Stimulated activated CD4-positive, alpha-beta T cell treated with anti-CD3 and anti-CD28 coated beads, Interleukin-12 subunit alpha, Interleukin-12 subunit beta, amount 100 ng/mL, for 48 hours (primary cell): ENCODE measurements at regions not wholly inside any gene's neighbourhood (a gene's known extent, or its start where the extent isn't known, plus 50 kb on each side); places are given as distances from the start of the nearest gene placed in this dataset.

Source experiments
- DNase-seq, 3 donors: peaks; one replicate each; pipeline ENCODE4 v3.0.0-alpha.2; 2020; ENCODE audit warnings: low read depth in 2 of 3, low spot score in 1 of 3

DNA sequence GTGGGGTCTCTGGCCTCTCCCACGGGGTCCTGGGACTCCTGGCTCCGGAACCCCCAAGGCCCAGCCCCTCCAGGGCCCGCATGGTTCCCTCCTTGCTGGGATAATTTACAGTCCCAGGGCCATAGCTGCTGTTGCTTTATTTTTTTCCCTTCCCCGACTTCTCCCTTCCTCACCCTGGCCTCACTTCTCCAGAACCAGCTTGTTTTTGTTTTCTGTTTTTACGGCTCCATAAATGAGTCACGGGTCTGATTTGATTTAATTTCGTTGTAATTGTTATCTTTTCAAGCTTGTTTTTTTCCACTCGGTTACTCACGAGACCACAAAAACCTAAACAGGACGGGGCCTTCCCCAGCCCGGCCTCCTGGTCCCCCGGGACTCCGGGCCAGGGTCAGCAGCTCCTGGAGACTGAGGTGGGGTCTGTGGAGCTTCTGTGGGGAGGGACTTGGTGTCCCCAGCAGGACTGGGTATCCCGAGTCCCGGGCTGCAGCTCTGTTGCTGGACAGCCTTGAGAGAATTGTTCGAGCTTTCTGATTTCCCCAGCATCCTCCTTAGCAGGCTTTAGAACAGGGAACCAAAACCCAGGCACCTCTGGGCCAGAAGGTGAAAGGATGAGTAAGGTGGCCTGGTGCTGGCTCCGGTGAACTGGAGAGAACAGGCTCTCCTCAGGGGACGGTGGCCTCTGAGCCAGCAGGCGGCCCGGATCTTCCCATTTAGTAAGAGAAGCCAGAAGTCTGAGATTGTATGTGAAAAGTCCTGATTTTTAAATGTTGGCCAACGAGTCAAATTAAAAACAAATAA lies 94.9 kb downstream of the CEBPB start:
- DNase-seq, result peak in 1 of 3 donors; percentile 19

DNA sequence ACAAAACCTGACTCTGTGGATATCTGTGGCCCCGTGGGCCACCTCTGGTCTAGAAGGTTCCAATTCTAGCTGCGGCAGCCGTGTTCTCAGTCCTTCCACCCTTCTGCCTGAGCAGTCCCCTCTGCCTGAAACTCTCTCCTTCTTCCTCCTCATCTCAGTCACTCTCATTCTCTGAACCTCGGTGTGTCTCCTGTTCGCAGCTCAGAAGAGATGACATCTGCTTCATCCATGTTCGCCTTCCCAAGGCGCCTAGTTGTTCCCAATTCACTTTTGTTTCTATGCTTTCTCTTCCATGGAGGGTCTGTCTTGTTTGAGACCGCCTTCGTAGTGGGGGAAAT lies 95.5 kb downstream of the CEBPB start:
- DNase-seq, result no peak

DNA sequence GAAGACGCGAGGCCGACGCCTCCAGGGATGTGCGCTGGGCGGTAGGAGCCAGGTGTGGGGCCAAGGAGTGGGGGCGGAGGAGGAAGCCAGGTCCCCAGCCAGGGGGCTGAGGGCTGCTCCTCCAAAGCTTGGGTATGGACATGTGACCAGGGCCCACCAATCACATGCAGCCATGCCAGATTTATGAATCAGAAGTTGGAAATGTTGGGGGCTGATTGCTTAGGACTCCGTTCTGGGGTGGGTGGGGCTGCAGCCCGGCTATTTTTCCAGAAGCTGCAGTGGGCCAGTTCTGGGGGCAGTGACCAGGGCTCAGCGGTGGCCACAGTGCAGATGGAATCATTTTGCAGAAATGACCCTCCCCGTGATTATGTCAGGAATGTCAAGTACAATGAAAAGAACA lies 96.0 kb downstream of the CEBPB start:
- no peak for DNase-seq

DNA sequence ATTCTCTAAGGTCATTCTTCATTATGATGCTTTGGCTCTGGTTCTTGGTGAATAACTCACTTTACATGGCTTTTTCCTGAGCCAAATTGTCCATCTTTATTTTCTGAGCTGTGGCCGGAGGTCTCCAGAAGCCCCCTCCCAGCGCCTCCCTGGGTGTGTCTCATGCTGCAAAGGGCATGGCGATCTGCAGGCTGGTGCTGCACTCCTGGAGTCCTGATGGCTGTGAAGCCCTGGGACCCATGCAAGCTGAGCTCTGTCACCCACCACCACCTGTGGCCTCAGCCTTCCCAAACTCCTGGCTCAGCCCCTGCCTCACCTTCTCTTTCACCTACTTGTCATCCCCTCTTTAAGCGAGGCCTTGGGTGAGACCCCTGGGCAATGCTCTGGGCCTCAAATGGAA lies 96.9 kb downstream of the CEBPB start:
- no peak for DNase-seq

DNA sequence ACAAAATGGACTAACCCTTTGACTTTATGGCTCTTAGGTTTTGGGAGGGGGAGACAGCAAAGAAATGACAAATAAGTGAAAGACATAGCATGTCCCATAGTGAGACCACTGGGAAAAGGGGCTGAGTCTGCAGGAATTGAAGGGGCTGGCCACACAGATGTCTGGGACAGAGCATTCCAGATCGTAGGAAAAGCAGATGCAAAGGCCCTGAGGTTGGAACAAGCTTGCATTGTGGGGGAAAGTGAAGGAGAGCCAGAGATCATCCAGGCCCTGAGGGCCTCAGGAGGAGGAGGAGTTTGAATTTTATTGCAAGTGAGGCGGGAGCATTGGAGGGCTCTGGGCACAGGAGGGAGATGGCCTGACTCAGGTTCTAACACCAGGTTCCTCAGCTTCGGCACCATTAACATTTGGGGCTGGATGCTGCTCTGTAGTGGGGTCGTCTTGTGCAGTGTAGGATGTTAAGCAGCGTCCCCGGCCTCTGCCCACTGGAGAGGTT lies 97.5 kb downstream of the CEBPB start:
- DNase-seq, result no peak

DNA sequence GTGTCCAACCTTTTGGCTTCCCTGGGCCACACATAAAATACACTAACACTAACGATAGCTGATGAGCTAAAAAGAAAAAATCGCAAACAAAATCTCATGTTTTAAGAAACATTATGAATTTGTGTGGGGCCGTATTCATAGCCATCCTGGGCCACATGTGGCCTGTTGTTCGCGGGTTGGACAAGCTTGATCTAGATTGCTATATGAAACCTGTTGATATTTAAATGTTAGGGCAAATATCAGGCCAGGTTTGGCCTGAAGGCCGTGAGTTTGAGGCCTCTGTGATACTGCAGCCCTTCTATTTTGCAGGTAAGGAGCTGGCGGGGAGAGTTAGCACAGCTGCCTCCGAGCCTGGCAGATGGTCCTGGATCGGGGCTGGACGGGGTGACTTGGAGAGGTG lies 99.0 kb downstream of the CEBPB start:
- no peak for DNase-seq

DNA sequence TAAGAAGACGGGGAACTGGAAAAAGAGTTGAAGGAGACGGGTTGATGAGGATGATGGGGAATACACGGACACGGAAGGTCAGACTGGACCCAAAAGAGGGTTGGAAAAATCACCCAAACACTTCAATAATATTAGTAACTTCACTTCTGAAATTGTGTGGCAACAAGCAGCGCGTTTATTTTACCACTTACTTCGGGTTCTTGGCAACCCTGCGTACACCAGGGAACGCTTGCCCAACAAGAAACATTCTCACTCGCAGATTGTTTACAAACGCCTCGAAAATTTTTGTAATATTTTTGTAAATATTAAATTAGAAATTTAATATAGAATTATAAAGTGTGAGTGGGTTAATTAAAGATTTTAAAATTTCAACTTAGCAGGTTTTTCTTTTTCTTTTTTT lies 99.5 kb downstream of the CEBPB start:
- DNase-seq, result no peak

DNA sequence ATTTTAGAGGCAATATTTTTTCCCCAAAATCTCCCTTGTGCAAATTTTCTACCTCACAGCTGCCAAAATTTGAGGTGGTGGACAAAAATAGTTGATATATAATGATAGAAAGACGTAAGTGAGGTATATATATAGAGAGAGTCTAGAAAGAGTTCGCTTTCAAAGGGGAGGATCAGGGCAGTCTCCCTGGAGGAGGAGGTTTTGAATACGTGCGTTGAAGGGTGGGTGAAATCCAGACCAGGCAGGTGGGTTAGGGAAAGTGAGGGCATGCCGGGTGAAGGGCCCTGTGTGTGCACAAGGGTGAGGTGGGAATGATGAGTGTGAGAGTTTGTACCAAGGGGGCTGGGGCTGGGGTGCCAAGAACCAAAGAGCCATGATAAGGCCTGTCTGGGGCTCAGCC lies 100.2 kb downstream of the CEBPB start:
- DNase-seq, result no peak

DNA sequence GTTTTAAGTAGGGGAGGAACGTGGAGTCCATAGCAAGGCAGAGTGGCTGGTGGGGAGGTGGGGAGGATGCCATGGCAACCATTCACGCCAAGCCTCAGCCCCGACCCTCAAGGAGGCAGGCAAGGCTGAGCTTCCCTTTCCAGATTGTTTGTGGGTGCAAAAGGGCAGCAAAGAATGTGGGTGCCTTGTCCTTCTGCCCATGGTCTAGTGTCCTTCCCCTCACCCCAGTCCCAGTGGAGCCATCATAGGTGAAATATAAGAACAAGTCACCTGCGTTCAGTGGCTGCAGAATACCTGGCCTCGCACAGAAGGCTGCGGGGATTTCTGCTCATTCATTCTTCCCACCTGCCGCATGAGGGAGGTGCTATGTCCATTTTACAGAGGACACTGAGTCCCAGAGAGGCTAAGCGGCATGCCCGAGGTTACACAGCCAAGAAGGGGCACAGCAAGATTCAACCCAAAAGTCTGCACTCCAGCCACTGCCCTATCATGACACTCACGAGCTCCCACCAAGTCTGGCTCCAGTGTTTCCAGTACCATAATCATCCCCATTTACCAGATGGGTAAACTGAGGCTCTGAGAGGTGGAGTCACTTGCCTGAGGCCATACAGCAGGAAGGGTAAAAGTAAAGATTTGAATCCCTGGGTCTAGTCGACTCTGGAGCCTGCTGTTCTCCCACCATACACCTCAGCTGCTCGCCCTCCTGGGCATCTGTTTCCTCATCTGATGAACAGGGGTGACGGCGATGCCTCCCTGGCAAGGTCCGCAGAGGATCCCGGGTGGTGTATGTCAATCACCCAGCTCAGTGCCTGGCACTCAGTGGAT lies 100.8 kb downstream of the CEBPB start:
- no peak for DNase-seq

DNA sequence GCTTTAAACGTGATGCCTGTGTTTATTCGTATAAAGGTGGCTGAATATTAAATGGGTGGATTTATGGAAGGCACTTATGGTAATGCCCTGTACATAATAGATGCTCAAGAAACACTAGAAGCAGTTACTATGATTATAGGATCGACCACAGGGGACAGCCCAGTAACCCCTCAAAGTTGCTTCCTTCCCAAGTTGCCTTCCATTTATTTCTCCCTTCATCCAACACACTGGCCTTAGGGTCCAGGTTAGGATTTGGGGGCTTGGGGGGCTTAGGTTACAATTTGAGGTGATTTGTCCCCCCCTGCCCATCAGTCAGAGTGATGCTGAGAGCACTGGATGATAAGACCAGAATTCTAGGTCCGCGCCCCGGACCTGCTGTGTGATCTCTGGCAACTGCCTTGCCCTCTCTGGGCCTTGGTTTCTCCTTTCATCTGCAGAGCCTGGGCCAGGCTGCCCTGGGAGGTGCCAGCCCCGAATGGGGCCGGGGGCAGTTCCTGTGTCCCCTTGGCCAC lies 101.5 kb downstream of the CEBPB start:
- DNase-seq, result no peak

DNA sequence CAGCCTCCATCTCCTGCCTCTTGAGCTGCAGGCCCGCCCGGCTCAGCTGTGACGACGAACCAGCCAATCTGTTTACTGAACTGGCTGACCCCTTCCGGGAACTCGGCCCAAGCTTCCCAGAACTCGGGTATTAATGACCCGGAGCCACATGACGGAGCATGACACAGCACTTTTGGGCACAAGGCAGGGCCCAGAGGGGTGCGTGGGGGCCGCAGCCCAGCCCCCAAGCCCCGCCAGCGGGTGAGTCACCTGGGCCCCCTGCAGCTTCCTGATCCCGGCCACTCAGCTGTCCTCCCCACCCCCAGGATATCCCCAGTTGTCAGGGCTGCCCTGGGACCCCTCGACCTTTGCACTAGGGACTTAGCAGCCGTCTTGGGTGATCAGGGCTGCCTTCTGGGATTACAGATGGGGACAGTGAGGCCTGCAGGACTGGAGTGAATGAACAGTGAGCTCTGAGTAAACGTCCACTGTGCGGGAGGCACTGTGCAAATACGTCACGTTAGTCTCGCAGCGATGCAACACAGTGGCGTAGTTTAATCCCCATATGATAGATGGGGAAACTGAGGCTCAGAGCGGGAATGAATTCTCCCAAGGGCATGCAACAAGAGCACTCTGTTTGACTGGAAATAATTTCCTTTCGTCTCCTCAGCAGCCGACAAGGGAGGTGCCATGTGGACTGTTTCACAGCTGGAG lies 102.1 kb downstream of the CEBPB start:
- peak in 1 of 3 donors; percentile 25 for DNase-seq

DNA sequence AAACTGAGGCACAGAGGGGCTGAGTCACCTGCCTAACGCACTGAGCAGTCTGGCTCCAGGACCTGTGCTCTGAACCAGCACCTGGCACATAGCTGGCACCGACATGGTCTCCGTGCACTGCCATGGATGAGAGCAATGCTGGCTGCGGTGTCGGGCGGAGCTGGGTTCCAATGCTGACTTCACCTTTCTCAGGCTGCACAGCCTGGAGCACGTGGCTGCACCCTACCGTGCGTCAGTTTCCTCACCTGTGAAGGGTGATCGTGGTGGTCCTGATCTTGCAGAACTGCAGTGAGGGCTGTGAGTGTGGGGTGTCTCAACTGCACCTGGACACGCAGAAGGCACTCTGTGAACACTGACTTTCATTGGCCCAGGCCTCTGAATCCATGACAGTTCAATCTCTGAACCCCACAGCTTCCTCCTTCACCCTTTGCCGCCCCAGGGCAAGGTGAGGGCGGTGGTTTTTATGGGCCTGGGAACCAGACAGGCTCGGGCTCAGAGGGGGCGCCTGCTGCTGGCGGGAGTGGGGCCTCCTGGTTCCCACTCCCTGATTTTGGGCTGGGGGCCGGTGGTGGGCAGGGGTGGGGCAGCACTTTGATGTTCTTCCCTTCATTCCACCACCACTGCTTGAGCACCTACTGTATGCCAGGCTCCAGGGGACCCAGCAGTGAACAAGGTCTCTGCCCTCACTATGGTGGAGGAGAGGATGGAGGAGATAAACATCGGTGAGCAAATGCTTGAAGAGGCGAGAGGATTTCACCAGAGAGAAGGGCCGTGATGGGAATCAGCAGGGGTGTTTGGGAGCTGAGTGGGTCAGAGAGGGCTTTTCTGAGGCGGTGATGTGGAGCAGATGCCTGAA lies 102.9 kb downstream of the CEBPB start:
- no peak for DNase-seq

DNA sequence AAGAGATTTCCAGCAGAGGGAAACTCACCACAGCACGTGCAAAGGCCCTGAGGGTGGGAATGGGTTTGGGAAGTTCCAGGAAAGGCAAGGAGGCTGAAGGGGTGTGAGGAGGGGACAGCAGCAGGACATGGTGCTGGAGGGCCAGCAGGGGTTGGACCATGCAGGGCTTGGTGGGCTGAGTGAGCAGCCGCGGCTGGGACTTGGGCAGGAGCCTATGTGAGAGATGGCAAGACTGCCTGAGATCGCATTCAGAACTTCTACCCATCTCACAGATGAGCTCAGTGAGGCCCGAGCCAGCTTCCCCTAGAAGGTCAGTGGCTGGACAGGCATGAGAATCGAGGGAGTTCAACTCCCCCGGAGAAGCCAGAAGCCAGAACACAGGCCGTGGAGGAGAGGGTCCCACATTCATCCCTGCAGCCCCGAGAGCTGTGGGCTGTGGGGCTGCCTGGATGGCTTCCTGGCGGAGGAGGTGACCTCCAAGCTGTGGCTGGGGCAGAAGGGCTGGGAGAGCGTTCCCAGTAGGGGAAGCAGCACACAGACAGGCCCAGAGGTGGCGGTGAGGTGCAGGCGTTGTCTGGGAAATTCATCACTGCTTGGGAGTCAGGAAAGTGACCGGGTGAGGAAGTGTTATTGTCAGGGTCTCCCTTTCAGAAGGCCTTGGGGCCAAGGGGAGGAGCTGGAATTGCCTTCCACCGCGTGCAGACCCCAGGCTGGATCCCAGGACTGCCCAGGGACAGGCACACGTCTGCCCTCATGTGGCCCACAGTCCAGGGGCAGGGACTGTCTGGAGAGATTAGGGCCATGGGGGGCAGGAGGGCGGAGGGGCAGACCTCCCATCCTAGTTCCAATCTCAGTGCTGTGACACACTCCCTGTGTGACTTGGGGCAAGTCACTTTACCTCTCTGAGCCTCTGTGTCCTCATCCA lies 103.8 kb downstream of the CEBPB start:
- no peak for DNase-seq

DNA sequence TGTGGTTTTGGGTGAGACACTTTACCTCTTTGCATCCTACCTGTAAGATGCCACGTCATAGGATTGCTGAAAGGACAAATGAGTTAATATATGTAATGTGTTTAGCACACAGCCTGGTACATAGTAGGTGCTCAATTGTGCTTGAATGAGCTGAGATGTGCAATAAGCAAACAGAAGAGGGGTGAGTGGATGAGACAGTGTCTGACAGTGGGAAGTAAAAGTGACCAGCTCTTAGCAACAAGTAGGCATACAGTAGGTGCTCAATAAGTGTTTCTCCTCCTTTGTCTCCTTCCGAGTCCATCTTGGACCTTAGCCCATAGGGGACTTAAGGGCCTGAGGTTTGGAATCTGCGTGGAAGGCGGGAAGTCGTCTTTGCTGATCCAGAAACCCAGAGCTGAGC lies 104.7 kb downstream of the CEBPB start:
- DNase-seq, result no peak

DNA sequence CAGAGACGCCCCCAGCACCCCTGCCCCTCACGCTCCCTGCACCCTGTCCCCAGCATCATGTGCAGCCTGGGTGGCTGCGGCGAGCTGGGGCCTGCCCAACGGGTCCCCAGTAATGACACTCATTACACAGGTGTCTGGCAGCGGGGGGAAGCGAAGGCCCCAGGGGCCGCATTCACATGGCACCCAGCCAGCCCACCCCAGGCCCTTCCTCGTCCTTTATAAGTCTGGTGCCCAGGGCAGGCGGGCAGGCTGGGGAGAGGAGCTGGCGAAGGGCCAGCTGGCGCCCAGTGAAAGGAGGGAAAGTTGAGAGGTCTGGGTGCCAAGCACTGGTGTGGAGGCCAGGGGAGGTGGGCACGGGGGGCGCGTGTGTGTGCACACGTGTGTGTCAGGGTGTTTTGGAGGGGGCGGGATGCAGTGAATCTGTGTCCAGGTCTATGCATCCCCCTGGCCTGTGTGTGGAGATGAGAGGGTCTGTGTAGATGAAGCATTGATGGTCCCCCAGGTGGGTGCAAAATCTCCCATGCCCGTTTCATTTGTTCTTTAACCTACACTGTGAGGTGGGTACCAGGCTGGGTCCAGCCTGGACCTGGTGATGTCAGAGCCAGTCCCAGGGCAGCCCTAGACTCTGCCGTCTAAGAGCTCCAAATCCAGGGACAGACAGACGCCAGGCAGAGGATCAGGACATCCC lies 105.3 kb downstream of the CEBPB start:
- DNase-seq, result no peak

DNA sequence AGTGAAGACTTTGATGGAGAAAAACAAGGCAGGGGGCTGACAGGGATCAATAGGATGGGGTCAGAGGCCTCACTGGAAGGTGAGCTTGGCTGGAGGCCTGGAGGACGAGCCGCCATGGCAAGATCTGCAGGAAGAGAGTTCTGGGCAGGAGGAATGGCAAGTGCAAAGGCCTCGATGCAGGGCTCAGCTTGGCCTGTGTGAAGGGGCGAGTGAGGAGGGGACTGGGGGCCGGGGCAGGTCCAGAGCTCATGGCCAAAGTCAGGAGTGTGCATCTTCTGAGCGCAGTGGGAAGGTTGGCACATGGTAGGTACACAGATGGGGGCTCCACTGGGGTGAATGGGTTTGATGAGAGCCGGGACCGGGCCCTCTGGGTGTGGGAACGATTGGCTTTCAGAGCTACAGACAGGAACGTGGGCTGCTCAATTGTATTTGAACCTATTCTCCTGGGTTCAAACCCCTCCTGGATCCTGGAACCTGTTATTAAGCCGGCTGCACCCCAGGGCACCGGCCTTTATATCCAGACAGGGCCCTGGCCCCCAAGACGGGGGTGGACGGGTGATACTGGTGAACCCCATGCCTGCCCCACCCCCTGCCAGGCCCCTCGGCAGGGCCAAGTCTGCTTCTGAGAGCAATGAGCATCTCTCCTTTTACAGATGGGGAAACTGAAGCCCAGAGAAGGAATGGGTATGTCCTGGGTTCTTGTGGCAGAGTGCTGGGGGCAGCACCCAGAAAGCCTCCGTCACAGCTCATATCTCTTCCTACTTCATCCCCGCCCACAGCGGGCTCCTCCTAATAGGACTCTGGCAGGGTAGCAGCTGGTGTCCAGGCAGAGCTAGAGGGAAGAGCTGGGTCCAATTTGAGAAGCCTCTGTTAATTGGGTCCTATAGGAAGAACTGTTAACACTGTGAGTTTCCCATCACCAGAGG lies 106.1 kb downstream of the CEBPB start:
- DNase-seq, result no peak

DNA sequence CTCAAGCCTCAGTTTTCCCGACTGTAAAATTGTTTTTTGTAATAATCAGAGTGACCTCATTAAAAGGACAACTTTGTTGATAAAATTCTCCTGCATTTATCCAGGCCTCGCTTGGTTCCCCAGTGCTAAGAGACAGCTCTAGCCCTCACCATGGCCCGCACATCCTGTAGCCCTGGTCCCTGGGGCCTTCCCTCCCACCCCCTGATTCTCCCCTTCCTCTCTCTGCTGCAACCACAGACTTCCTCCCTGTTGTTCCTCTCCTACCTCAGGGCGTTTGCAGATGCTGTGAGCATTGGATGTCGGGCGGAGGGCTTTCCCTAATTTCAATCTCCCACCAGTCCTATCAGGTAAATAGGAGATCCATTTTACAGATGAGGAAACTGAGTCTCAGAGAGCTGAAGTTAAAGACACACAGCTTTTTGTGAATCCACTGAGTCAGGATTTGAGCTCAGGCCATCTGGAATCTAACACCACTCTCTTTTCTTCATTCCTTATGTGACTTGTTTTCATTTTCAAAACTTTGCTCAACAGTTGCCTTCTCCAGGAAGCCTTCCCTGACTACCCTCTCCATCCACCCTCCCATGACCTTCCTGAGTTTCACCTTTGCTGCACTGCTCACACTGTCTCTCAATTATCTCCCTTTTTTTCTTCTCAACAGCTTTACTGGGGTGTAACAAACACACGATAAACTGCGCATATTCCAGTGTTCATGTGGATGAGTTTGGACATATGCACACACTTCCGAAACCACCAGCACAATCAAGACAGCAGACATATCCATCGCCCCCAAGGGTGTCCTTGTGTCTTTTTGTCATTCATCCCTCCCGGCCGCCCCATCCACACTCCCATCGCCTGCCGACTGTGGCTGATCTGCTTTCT lies 107.1 kb downstream of the CEBPB start:
- no peak for DNase-seq
